GM06990 (cell line): ENCODE measurements at regions not wholly inside any gene's neighbourhood (a gene's known extent, or its start where the extent isn't known, plus 50 kb on each side); places are given as distances from the start of the nearest gene placed in this dataset.

Source experiments
- DNase-seq: peaks from one replicate; pipeline ENCODE4 v3.0.0-alpha.2; 2011; ENCODE audit not compliant: insufficient read length; ENCODE audit errors: extremely low read depth
- H3K27me3 ChIP-seq: replicated peaks from 2 replicates; pipeline ENCODE4 v1.6.0; 2011; ENCODE audit warnings: low read length; ENCODE audit not compliant: control insufficient read depth, insufficient read depth
- H3K36me3 ChIP-seq: 2 replicates; pipeline ENCODE4 v1.5.1; 2011; ENCODE audit warnings: low read length; ENCODE audit not compliant: control insufficient read depth, insufficient read depth
- H3K4me3 ChIP-seq: replicated peaks from 2 replicates; pipeline ENCODE4 v1.5.1; 2011; ENCODE audit warnings: low read depth, mild to moderate bottlenecking, control low read depth, low read length
- CTCF ChIP-seq: IDR thresholded peaks from 2 replicates; pipeline ENCODE4 v1.5.1; 2011; ENCODE audit warnings: low read length, control low read depth, mild to moderate bottlenecking, inconsistent platforms; ENCODE audit not compliant: insufficient read depth, poor library complexity, severe bottlenecking

- H3K36me3 ChIP-seq, result no peaks in the 10 kb centered on the region
- peak; percentile 39 for TF ChIP-seq CTCF
Observed at GRCh38 chr7:136294977-136295376, 317.8 kb upstream of the MTPN start.

GRCh38 chr7:136293841-136294391 lies 316.8 kb upstream of the MTPN start:
- Histone ChIP-seq H3K4me3 (no peak overlapping the region), H3K27me3 (no peaks in the 10 kb centered on the region), H3K36me3 (no peaks in the 10 kb centered on the region)
- DNase-seq, result no peak
- no peak for TF ChIP-seq CTCF

More at GRCh38 chr7:136294977-136295376, 317.8 kb upstream of the MTPN start:
- Histone ChIP-seq H3K4me3 (no peak overlapping the region), H3K27me3 (no peaks in the 10 kb centered on the region)
- no peak for DNase-seq

DNA sequence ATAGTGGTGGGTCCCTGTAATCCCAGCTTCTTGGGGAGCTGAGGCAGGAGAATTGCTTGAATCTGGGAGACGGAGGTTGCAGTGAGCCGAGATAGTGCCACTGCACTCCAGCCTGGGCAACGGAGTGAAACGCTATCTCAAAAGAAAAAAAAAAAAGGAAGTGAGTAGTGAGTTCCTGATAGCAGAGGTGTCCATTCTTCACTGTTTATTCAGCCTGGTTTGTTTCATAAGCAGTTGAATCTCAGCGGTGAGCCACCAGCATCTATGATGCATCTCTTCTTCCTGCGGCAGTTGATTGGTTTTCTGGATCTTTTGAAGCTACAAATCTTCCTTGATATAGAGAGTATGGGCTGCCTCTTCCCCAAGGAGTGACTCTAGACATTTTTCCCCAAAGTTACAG lies 316.1 kb upstream of the MTPN start:
- no peak overlapping the region for H3K4me3 ChIP-seq
- no peak for TF ChIP-seq CTCF
- DNase-seq, result peak; percentile 8

DNA sequence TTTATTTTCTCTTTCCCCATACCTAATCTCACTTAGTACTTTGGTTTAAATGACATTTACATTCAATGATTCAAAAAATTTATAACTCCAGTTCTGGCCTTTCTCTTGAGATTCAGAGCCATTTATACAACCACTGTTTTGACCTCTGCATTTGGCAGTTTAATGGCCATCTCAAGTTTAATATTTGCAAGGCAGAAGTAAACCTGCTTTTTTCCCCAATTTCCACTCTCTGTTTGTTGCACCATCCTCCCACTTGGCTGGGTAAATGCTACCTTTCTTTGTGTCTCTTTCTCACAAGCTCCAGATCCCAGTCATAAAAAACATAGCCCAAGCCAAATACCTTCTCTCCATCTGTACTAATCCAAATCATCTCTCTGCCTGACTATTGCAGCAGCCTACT lies 315.2 kb upstream of the MTPN start:
- Histone ChIP-seq H3K27me3 (no peaks in the 10 kb centered on the region), H3K36me3 (no peaks in the 10 kb centered on the region), H3K4me3 (no peak overlapping the region)
- no peak for TF ChIP-seq CTCF
- DNase-seq, result no peak

More for the DNA sequence above, 316.1 kb upstream of the MTPN start:
- Histone ChIP-seq H3K36me3 (no peaks in the 10 kb centered on the region), H3K27me3 (no peaks in the 10 kb centered on the region)

DNA sequence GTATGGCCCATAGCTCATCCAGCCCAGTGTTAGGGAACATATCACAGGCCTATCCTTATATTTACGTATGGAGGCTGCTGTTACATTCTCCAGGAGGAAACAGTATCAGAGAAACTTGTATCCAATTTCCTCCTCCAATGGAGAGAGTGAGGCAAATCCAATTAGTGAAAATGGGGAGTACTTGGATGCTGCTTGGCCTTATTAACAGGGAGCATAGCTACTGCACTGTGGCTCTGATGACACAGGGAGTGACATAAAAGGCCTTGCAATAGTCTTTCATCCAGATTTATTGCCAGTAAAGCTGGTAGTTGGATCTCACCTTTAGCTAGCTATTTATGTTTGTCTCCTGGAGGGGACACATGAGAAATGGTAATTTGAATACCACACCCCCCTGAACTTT lies 313.2 kb upstream of the MTPN start:
- TF ChIP-seq CTCF, result no peak

DNA sequence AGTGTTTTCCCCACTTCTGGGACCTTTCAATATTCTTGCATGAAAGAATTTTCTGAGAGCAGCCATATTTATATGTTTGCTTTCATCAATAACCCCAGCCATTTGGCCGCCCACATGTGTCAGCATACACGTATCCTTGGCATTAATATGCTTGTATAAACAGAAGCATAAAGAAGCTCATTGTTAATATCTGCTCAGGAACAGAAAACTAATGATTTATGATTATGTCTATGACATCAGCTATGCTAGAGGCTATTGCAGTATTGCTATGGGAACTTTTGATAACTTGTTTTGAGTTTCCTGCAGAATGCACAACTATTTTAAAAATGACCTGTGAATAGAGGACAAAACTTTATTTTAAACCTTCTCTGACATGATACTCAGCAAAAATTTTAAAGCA lies 300.9 kb upstream of the MTPN start:
- no peak for DNase-seq
- Histone ChIP-seq H3K27me3 (no peaks in the 10 kb centered on the region), H3K36me3 (no peaks in the 10 kb centered on the region), H3K4me3 (no peak overlapping the region)
- no peak for TF ChIP-seq CTCF

More for the DNA sequence above, 313.2 kb upstream of the MTPN start:
- DNase-seq, result no peak
- no peak overlapping the region for H3K4me3 ChIP-seq
- H3K27me3 ChIP-seq, result no peaks in the 10 kb centered on the region
- H3K36me3 ChIP-seq, result no peaks in the 10 kb centered on the region
